ENCODE measurements at regions not wholly inside any gene's neighbourhood (a gene's known extent, or its start where the extent isn't known, plus 50 kb on each side); places are given as distances from the start of the nearest gene placed in this dataset.
"Not testable (repeated sequence)": the region's sequence is repeated elsewhere in the genome, so short reads cannot be mapped to it uniquely, and the experiment has no call there.

DNA sequence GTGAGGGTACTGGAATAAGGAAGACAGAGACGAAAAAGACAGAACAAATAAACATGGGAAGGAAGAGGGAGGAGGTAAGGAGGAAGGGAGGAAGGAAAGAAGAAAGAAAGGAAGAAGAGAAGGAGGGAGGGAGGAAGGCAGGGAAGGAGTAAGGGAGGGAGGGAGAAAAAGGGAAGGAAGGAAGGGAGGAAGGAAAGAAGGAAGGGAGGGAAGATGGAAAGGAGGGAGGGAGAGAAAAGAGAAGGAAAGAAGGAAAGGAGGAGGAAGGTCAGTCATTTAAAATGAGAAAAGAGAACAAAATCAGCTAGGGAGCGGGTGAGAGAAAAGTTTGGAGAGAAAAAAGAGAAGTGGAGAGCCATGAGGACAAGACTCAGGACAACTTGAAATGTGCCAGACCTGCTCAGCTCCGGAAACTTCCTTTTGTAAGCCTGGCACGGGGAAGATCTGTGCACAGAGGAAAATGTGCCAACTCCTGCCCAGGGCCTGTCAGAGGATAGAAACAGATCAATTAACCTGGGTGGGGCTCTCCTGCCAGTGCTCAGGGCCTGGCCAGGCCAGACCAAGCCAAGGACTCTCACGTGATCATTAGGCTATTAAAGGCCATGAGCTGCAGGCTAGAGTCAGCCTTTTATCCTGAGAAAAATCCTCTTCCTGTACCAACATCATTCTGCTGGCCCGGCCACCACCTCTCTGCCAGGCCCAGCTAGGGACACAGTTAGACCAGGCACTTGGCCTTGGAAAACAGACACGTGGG, 50.1 kb upstream of the BCL6 start:
- DNase-seq, result no peak

- no peak for DNase-seq
Observed at GRCh38 chr3:187798126-187798525, 52.9 kb upstream of the BCL6 start.

DNA sequence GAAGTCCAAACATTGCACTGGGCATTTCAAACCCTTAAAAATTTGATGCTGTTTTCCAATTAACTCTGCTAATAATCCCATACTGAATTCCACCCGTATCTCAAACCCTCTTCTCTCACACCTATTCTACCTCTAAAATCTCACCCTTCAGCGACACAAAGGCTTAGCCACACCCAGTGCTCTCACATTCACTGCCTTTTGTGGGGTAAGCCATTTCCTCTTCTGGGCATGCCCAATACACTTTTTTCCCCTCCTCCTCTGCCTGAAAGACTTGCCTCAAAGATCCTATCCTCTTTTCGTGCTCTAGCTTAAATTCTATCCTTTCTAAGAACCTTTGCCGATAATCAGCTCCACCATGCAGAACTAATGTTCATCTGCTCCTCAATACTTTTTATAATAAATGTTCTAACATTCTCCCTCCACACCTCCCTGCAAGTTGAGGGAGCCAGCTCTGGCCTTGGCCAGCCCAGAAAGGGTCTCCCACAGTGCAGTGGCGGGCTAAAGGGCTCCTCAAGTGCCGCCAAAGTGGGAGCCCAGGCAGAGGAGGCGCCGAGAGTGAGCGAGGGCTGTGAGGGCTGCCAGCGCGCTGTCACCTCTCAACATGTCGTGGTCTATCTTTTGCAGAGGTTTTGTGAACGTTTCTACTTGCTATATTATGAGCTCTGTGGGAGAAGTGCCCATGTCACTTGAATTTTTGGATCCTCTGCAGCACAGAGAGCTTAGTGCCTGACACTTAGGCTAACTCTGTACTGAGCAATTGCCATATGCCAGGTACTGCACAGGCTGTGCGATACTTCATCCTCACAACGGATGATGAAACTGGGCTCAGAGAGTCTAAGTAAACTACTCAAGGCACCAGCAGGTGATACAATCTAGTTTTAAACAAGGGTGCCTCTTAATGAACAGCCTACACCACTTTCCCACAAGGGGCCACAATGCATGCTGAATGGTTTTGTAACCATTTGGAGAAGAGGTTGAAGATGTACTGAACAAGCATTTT, 53.6 kb upstream of the BCL6 start:
- DNase-seq, result no peak

DNA sequence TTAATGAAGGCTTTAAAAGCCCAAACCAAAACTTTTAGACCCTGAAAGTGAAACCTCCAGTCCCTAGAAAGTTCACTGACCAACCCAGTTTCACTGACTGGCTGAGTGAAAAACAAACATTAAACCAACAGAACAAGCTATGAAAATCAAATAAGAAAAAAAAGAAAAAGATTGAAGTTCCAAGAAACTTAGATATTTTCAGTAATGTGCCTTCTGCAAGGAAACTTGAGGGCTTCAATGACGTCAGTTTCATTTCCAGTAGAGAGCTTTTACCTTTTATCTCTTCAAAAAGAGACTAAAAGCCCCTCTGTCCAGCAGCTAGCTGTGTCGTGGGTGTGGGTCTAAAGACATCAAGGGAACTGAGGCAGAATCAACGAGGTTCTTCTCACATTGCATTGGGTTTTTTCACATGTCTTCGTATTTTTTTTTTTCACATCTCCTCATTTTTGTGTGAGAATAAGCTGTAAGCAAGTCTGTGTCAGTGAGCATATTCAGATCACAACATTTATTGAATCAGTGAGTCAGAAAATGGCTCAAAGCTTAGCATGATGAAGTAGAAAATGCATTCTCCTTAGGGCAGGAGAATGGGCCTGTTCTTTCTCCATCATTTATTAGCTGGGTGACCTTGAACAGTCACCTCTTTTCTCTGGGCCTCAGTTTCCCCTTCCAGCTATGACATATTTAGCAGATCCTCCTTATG, 54.8 kb upstream of the BCL6 start:
- no peak for DNase-seq

DNA sequence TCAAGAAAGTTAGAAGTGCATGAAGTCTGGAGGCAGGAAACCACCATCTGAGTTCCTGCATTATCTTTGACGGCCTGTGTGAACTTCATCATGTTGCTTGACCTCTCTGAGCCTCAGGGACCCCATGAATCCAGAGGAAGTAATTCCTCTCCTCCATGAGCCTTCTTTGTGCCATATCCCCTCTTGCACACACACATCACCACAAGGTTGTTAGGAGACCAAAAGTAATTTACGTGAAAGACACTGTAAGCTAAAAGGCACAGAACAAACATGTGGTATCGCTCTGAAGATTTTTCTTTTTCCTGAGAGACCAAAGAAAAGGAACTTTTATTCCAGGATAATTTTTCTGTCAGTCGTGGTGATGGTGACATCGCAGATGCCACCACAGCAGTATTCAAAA, 55.9 kb upstream of the BCL6 start:
- no peak for DNase-seq

DNA sequence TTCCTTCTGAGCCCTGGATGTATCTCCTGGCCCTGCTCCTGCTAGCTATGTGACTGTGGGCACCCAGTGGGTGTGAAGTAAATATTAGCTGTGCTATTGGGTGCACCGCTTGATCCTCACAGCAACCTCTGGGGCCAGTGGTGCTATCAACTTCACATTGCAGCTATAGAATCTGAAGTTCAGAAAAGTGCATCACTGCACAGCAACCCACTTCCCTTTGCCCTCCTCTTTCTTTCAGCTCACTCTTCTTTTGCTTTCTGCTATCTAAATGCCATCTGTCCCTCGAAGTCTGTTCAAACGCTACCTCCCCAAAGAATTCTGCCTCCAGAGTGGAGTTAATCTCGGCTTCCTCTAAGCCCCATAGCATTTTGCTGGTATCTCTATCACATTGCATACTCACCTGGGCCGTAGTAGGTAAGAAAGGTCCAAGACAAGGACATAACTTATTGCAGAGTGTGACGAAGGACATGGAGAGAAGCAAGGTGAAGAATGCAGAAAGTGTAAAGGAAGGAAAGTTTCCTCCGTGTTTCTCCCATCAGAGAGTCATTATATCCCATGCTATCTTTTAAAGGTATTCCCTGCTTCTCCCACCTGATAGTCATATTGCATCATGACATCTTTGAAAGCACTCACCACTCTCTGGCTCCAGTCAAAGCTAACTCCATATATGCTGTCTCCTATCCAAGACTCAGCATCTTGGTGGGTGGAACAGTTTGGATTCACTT, 57.1 kb upstream of the BCL6 start:
- DNase-seq, result no peak

GRCh38 chr3:187802928-187803259, 57.6 kb upstream of the BCL6 start:
- no peak for DNase-seq

DNA sequence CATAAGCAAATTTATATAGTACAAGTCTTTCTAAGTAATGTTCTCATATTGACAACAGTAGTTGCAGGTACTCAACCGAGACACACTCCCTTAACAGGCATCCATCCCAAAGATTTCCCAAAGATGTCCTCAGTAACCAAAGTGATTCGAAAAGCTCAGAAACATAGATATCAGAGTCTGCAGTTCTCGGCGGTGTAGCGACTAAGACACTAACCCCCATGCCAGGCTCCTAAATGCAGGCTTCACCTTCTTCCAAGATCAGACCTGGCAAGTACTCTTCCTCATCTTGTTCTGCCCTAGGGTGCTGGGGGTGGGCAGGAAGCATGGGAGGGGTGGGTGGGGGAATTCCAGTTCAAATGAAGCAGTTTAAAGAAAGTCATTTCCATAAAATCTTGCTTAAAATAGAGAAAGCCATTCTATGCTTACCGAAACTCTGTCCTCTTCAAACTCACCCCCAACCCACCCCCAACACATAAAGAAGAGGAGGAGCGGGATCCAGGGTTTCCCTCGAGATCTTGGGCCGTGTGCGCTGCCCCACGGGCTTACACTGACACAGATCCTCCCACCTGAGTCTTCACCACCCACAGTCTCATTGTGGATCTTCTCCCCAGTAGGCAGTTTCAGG, 59.0 kb upstream of the BCL6 start:
- no peak for DNase-seq

GRCh38 chr3:187804745-187805121, 59.5 kb upstream of the BCL6 start:
- no peak for DNase-seq

DNA sequence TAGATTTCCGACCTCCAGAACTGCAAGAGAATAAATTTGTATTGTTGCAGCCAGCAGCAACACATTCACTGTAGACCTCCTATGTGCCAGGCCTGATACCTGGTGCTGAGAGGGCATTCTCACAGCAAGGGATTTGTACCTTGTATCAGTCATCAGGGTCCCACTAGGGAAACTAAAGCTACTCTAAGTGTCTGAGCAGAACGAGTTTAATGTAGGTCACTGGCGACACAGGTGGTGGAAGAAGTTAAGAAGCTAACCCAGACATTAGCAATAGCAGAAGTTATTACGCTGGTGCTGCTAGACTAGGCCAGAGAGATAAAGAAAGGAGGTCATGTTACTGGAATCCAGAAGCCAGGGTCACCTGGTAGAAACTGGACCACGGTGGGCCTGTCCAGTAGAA, 60.5 kb upstream of the BCL6 start:
- no peak for DNase-seq

GRCh38 chr3:187807086-187807862, 62.0 kb upstream of the BCL6 start:
- DNase-seq, result no peak

- DNase-seq, result no peak
Observed at GRCh38 chr3:187808527-187808895, 63.2 kb upstream of the BCL6 start.

GRCh38 chr3:187809612-187809991, 64.3 kb upstream of the BCL6 start:
- DNase-seq, result no peak

DNA sequence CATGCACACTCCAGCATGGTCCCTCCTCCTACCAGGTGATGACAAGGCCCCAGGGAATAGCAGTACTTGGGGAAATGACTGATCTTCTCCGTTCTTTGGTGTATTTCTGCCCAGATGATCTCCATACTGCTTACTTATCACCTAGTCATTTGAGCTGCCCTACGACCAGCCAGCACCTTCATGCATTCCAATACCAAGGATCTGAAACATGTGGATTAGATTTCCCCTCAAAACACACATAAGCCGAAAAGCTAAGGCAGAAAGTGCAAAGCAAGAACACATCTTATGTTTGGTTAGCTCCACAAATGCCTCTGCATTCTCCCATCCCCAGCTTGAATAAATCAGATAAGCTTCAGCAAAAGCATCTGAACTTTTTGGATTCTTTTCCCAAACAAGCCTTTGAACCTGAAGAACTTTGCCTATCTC, 64.8 kb upstream of the BCL6 start:
- DNase-seq, result no peak

- no peak for DNase-seq
Observed at GRCh38 chr3:187811585-187812250, 66.5 kb upstream of the BCL6 start.

DNA sequence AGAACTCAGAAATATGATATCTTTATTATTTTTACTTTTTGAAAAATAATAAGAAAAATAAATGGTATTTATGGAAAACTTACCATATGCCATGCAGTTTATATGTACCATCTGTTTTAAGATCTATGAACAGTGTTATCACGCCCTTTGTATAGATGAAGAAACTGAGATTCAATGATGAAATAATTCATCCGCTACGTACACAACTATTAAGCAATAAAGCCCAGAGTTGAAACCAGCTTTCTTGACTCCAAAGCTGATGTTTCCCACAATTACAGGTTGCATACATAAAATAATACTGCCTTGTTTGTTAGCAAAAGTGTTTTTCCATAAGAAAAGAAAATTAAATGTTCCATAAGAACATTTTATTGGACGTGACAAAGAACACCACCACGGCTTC, 67.2 kb upstream of the BCL6 start:
- no peak for DNase-seq

DNA sequence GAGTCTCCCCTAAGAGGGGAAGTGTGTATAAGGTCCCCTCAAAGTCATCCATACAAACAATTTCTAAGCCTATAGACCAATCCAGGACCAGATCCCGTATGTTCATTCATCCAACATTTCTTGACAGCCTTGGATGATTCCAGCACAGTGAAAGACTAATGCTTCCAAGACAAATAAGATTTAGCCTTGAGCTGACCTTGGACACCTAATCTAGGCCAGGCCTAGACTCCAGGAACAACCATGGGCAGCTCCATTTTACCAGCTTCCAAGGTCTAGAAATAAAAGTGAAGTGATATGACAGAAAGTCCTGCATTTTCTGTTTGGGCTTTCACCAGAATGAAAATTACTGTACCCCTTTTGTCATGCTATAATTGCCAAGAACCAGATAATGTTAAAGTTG, 67.9 kb upstream of the BCL6 start:
- DNase-seq, result no peak

DNA sequence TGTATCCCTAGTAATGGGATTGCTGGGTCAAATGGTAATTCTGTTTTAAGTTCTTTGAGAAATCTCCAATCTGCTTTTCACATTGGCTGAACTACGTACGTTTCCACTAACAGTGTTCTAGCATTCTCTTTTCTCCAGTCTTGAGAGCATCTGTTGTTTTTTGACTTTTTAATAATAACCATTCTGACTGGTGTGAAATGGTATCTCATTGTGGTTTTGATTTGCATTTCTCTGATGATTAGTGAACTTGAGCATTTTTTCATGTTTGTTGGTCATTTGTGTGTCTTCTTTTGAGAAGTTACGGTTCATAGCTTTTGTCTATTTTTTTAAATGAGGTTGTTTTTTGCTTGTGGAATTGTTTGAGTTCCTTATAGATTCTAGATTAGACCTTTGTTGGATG, 72.5 kb upstream of the BCL6 start:
- DNase-seq, result not testable (repeated sequence)

GRCh38 chr3:187821616-187822317, 76.5 kb upstream of the BCL6 start:
- no peak for DNase-seq

DNA sequence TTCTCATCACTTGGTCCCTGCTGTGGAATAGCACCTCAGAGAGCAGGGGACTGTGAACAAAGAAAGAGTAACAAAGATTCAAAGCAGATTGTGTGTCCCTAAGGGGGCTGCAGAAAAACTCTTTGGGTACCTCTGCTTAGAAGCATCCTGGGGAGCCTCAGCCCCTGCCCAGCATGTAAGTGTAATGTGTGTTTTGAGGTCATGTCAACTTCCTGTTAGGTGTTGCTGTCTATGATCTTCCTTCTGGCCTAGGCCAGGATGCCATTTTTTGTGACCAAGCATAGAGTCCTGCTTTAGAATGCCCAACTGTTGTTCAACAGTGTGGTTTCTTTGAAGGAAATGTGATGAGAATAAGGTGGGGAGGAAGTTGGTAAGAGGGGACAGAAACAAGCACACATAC, 77.1 kb upstream of the BCL6 start:
- DNase-seq, result no peak

DNA sequence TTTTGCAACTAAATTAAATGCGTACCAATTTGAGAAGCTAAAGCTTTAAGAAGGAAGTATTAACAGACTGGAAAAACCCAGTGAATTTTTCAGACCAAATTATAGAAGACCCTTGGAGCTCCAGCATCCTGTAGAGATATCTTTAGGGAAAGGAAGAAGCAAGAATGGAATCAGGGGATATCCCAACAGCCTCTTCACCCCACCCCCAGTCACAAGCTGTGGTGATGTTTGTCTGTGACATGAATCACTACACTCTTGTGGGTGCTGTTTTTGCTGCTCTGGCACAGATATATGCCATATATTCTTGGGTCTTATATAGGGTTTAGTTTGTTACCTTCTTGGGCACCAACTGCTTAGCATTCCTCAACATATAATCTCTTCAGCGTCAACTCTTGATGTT, 78.5 kb upstream of the BCL6 start:
- no peak for DNase-seq

All from NCI-H1092 treated with DMSO at 0.1 percent for 48 hours (cell line).